22Rv1 (cell line): ENCODE measurements at regions not wholly inside any gene's neighbourhood (a gene's known extent, or its start where the extent isn't known, plus 50 kb on each side); places are given as distances from the start of the nearest gene placed in this dataset.

Experiments
- H3K27ac ChIP-seq: fragments of 450-650 bp; 2 replicates; pipeline ENCODE4 v1.5.1; 2017
- CTCF ChIP-seq: fragments of 450-650 bp; IDR thresholded peaks from 2 replicates; pipeline ENCODE4 v1.5.1; 2017; ENCODE audit warnings: mild to moderate bottlenecking
- ZFX ChIP-seq: fragments of 450-650 bp; IDR thresholded peaks from 2 replicates; pipeline ENCODE4 v1.6.1; 2017; ENCODE audit warnings: antibody characterized with exemption, borderline replicate concordance

GRCh38 chr20:51140671-51141070 lies 117.8 kb upstream of the KCNG1 start:
- H3K27ac ChIP-seq, result no peak overlapping the region
- TF ChIP-seq CTCF (no peak), ZFX (no peak)

- no peak for TF ChIP-seq CTCF
- TF ChIP-seq ZFX, result no peak
- no peak overlapping the region for H3K27ac ChIP-seq
These were observed 117.0 kb upstream of the KCNG1 start for GRCh38 chr20:51139891-51140290.

GRCh38 chr20:51138576-51138975 lies 115.7 kb upstream of the KCNG1 start:
- TF ChIP-seq CTCF (no peak), ZFX (no peak)
- no peak overlapping the region for H3K27ac ChIP-seq

GRCh38 chr20:51137461-51137860 lies 114.6 kb upstream of the KCNG1 start:
- TF ChIP-seq CTCF, result no peak
- no peak for TF ChIP-seq ZFX
- H3K27ac ChIP-seq, result no peak overlapping the region

GRCh38 chr20:51135926-51136715 lies 113.2 kb upstream of the KCNG1 start:
- no peak for TF ChIP-seq CTCF
- TF ChIP-seq ZFX, result no peak
- H3K27ac ChIP-seq, result no peak overlapping the region

- TF ChIP-seq ZFX, result no peak
- no peak for TF ChIP-seq CTCF
- H3K27ac ChIP-seq, result no peak overlapping the region
These were observed 111.5 kb upstream of the KCNG1 start for GRCh38 chr20:51134405-51134804.

GRCh38 chr20:51132279-51132678 lies 109.4 kb upstream of the KCNG1 start:
- no peak for TF ChIP-seq ZFX
- TF ChIP-seq CTCF, result no peak
- H3K27ac ChIP-seq, result no peak overlapping the region
